Vagina (tissue), 2 donors: ENCODE measurements at regions not wholly inside any gene's neighbourhood (a gene's known extent, or its start where the extent isn't known, plus 50 kb on each side); places are given as distances from the start of the nearest gene placed in this dataset.

Experiments
- DNase-seq, 2 donors: peaks; one replicate each; pipeline ENCODE4 v3.0.0-alpha.2; 2017; ENCODE audit errors: extremely low spot score in 2 of 2
- H3K27ac ChIP-seq: fragments of 200-600 bp; sonication (generic); one replicate; pipeline ENCODE4 v1.5.1; 2019
- H3K27me3 ChIP-seq: fragments of 200-600 bp; sonication (generic); one replicate; pipeline ENCODE4 v1.5.1; 2019
- H3K36me3 ChIP-seq, 2 donors: fragments of 200-600 bp; sonication (generic); one replicate each; pipeline ENCODE4 v1.5.1; 2017 to 2019
- H3K4me1 ChIP-seq: fragments of 200-600 bp; sonication (generic); one replicate; pipeline ENCODE4 v1.5.1; 2019
- H3K4me3 ChIP-seq, 2 donors: fragments of 200-600 bp; sonication (generic); 1 replicate in 1 of 2; 2 replicates in 1 of 2; pipeline ENCODE4 v1.5.1; 2016 to 2019
- H3K9me3 ChIP-seq: fragments of 200-600 bp; sonication (generic); one replicate; pipeline ENCODE4 v1.5.1; 2019
- POLR2A ChIP-seq, 2 donors: fragments of 450-650 bp; IDR thresholded peaks; one replicate each; pipeline ENCODE4 v1.6.1; 2017; ENCODE audit warnings: antibody characterized with exemption in 2 of 2, mild to moderate bottlenecking in 2 of 2, moderate library complexity in 2 of 2
- POLR2AphosphoS5 ChIP-seq, 2 donors: sonication (generic); formaldehyde crosslinking; IDR thresholded peaks; one replicate each; pipeline ENCODE4 v1.9.0; 2017; ENCODE audit warnings: antibody characterized with exemption in 2 of 2, mild to moderate bottlenecking in 2 of 2, low read depth in 1 of 2; ENCODE audit not compliant: insufficient read depth in 1 of 2
- intact Hi-C: fragments of 100-400 bp; cut with DNase I; formaldehyde crosslinking; loops from one replicate; pipeline ENCODE4 v1.15.1; 2023
- TF ChIP-seq, protein P1 (sequence below), 3 experiments: fragments of 450-650 bp in 2 of 3; fragments of 200-600 bp in 1 of 3; sonication (generic) in 1 of 3; IDR thresholded peaks; one replicate each; pipeline ENCODE4 v1.5.1; 2017 to 2019; ENCODE audit warnings: antibody characterized with exemption in 3 of 3, mild to moderate bottlenecking in 2 of 3, moderate library complexity in 2 of 3

DNA sequence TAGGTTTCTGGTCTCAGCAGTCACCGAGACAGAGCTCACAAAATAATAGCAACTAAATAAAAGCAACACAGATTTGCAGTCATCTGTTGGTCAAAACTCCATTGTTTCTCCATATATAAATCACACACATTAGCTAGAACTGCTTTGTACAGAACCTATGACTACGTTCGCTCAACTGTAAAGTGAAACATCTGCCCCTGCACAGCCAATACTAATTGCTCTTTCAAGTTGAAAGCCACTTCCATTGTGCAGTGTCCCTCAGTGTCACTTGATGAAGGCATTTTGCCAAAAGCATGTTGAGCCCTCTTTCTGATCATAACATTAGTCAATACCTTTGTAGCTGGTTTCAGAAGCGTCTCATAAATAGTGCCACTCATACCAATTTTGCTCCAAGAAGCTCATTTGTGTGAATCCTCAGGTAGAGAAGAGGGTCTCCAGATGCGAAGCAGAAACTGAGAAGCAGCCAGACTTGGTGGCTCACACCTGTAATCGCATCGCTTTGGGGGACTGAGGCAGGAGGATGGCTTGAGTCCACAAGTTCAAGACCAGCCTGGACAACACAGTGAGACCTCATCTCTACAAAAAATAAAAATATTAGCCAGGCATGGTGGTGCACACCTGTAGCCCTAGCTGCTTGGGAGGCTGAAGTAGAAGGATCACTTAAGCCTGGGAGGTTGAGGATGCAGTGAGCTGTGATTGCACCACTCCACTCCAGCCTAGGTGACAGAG is 68.9 kb downstream of the PERP start:
- TF ChIP-seq, protein P1, sequence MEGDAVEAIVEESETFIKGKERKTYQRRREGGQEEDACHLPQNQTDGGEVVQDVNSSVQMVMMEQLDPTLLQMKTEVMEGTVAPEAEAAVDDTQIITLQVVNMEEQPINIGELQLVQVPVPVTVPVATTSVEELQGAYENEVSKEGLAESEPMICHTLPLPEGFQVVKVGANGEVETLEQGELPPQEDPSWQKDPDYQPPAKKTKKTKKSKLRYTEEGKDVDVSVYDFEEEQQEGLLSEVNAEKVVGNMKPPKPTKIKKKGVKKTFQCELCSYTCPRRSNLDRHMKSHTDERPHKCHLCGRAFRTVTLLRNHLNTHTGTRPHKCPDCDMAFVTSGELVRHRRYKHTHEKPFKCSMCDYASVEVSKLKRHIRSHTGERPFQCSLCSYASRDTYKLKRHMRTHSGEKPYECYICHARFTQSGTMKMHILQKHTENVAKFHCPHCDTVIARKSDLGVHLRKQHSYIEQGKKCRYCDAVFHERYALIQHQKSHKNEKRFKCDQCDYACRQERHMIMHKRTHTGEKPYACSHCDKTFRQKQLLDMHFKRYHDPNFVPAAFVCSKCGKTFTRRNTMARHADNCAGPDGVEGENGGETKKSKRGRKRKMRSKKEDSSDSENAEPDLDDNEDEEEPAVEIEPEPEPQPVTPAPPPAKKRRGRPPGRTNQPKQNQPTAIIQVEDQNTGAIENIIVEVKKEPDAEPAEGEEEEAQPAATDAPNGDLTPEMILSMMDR (IDR thresholded peaks at IDR 0.05) = no peak
- TF ChIP-seq POLR2AphosphoS5 (IDR thresholded peaks at IDR 0.05; ENCODE audit: insufficient read depth in 1 of 2, low read depth in 1 of 2) (no peak), POLR2A (IDR thresholded peaks at IDR 0.05) (no peak)
- Histone ChIP-seq H3K9me3 (no peaks in the 10 kb centered on the region), H3K27ac (no peak overlapping the region), H3K27me3 (no peaks in the 10 kb centered on the region), H3K4me3 (no peak overlapping the region), H3K36me3 (no peaks in the 10 kb centered on the region), H3K4me1 (no peaks in the 10 kb centered on the region)
- no peak for DNase-seq
- intact Hi-C loops = no loop called here
